ENCODE measurements at regions not wholly inside any gene's neighbourhood (a gene's known extent, or its start where the extent isn't known, plus 50 kb on each side); places are given as distances from the start of the nearest gene placed in this dataset.

DNA sequence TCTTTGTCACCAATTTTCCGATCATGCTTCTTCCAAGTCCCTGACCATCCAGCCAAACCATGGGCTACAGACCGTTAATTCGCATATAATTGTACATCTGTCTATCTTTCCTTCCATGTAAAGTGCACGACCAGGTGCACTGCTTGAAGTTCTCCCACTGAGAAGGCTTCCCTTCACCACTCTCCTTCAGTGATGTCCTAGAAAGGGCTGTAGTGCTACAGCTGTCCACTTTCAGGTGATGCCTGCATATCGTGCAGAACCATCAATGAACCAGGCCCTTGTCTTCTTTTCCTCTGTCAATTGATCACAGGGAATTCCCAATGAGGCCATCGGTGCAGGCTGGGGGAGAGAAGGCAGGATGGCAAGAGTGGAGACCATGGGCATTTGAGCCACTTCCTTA lies 148.9 kb downstream of the TMEM182 start:
- H3K4me3 ChIP-seq, result no peak overlapping the region
- no peak overlapping the region for H3K27ac ChIP-seq
- DNase-seq (ENCODE audit: extremely low spot score in 2 of 2), result peak in 1 of 2 donors; percentile 58
- no peaks in the 10 kb centered on the region for H3K9me3 ChIP-seq
- no peaks in the 10 kb centered on the region for H3K4me1 ChIP-seq
- intact Hi-C loops (cut with DNase I), result no loop called here
- no peaks in the 10 kb centered on the region for H3K36me3 ChIP-seq
- TF ChIP-seq, protein P1, sequence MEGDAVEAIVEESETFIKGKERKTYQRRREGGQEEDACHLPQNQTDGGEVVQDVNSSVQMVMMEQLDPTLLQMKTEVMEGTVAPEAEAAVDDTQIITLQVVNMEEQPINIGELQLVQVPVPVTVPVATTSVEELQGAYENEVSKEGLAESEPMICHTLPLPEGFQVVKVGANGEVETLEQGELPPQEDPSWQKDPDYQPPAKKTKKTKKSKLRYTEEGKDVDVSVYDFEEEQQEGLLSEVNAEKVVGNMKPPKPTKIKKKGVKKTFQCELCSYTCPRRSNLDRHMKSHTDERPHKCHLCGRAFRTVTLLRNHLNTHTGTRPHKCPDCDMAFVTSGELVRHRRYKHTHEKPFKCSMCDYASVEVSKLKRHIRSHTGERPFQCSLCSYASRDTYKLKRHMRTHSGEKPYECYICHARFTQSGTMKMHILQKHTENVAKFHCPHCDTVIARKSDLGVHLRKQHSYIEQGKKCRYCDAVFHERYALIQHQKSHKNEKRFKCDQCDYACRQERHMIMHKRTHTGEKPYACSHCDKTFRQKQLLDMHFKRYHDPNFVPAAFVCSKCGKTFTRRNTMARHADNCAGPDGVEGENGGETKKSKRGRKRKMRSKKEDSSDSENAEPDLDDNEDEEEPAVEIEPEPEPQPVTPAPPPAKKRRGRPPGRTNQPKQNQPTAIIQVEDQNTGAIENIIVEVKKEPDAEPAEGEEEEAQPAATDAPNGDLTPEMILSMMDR (IDR thresholded peaks at IDR 0.05), result no peak
- TF ChIP-seq POLR2AphosphoS5 (IDR thresholded peaks at IDR 0.05; ENCODE audit: insufficient read depth in 1 of 2, low read depth in 1 of 2), result no peak
- TF ChIP-seq POLR2A (IDR thresholded peaks at IDR 0.05), result no peak
- H3K27me3 ChIP-seq, result no peaks in the 10 kb centered on the region

DNA sequence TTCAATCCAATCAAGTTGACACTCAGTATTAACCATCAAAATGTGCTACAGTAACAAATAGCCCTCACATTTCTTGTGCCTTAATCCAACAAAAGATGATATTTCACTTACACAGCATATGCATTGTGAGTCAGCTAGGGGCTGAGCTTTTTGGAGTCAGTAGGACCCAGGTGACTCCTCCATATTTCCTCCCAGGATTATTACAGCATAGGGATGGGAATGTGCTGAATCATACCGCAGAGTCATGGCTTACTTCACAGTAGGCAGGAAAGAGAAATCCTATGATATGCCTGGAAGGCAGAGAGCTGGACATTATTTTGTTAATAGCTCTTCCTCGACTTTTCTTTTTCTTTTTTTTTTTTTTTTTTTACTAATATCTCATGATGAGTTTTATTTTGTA lies 153.3 kb downstream of the TMEM182 start:
- intact Hi-C loops (cut with DNase I), result no loop called here
- H3K4me1 ChIP-seq, result no peaks in the 10 kb centered on the region
- no peak overlapping the region for H3K4me3 ChIP-seq
- H3K27ac ChIP-seq, result no peak overlapping the region
- H3K27me3 ChIP-seq, result no peaks in the 10 kb centered on the region
- no peaks in the 10 kb centered on the region for H3K9me3 ChIP-seq
- TF ChIP-seq POLR2AphosphoS5 (IDR thresholded peaks at IDR 0.05; ENCODE audit: insufficient read depth in 1 of 2, low read depth in 1 of 2) (no peak), POLR2A (IDR thresholded peaks at IDR 0.05) (no peak)
- TF ChIP-seq, protein P1 (IDR thresholded peaks at IDR 0.05), result no peak
- no peaks in the 10 kb centered on the region for H3K36me3 ChIP-seq
- no peak for DNase-seq (ENCODE audit: extremely low spot score in 2 of 2)

DNA sequence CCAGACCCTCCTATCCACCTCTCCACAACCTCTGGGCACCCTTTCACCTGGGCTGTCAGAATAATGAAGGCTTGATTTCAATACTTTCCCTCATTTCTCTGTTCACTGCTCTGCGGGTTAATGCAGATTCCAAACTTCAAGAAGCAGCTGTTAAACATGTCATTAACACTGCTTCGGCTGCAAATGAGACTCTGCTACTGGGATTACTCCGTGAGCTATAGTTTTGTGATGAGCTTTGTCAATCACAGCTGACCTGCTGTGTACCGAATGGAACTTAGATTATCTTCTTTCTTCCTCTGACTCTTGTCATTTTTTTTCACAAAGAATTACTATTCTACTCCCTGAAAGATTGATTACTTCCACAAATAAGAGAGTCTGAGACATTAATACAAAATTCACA lies 160.5 kb downstream of the TMEM182 start:
- H3K4me3 ChIP-seq, result no peak overlapping the region
- no peaks in the 10 kb centered on the region for H3K27me3 ChIP-seq
- H3K9me3 ChIP-seq, result no peaks in the 10 kb centered on the region
- no peak for TF ChIP-seq POLR2AphosphoS5 (IDR thresholded peaks at IDR 0.05; ENCODE audit: insufficient read depth in 1 of 2, low read depth in 1 of 2)
- intact Hi-C loops (cut with DNase I), result no loop called here
- H3K36me3 ChIP-seq, result no peaks in the 10 kb centered on the region
- no peak overlapping the region for H3K27ac ChIP-seq
- H3K4me1 ChIP-seq, result no peaks in the 10 kb centered on the region
- DNase-seq (ENCODE audit: extremely low spot score in 2 of 2), result peak in 1 of 2 donors; percentile 49

DNA sequence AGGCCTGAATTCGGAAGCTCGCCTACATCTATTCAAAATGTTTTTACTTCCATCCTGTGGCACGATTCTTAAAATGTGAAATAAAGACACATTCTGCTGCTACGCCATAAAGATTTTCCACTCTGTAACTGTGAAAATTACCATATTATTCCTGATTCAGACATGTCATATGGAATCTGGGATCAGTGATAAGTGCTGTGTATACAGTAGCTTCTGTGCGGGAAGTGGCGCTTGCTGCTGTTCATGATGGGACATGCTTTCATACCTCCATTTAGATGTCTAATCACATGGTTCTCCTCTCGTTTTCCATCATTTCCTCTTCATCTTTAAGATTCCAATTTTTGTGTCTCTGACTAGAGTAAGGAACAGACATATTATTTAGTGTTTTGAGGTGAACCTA lies 163.2 kb downstream of the TMEM182 start:
- H3K27ac ChIP-seq, result no peak overlapping the region
- H3K4me1 ChIP-seq, result no peaks in the 10 kb centered on the region
- no peaks in the 10 kb centered on the region for H3K36me3 ChIP-seq
- TF ChIP-seq, protein P1 (IDR thresholded peaks at IDR 0.05), result no peak
- no peak for TF ChIP-seq POLR2AphosphoS5 (IDR thresholded peaks at IDR 0.05; ENCODE audit: insufficient read depth in 1 of 2, low read depth in 1 of 2)
- TF ChIP-seq POLR2A (IDR thresholded peaks at IDR 0.05), result no peak
- H3K27me3 ChIP-seq, result no peaks in the 10 kb centered on the region
- H3K9me3 ChIP-seq, result no peaks in the 10 kb centered on the region
- intact Hi-C loops (cut with DNase I), result no loop called here
- no peak overlapping the region for H3K4me3 ChIP-seq
- no peak for DNase-seq (ENCODE audit: extremely low spot score in 2 of 2)

DNA sequence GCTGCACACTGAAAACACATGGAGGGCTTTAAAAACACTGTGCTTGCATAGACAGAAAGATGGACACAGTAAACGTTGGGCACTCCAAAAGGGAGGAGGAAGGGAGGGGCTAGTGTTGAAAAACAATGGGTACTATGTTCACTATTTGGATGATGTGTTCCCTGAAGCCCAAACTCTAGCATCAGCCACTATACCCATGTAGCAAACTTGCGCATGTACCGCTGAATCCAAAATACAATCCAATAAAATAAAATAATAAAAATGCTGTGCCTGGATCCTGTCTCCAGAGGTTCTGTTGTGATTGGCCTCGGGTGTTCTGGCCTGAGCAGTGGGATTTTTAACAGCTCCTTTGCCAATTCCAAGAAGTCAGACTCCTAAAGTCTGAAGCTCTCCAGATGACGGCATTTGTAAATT lies 166.0 kb downstream of the TMEM182 start:
- TF ChIP-seq POLR2AphosphoS5 (IDR thresholded peaks at IDR 0.05; ENCODE audit: insufficient read depth in 1 of 2, low read depth in 1 of 2) (no peak), POLR2A (IDR thresholded peaks at IDR 0.05) (no peak)
- TF ChIP-seq, protein P1 (IDR thresholded peaks at IDR 0.05), result no peak
- DNase-seq (ENCODE audit: extremely low spot score in 2 of 2), result no peak
- Histone ChIP-seq H3K4me3 (no peak overlapping the region), H3K4me1 (no peaks in the 10 kb centered on the region), H3K36me3 (no peaks in the 10 kb centered on the region), H3K27ac (no peak overlapping the region), H3K9me3 (no peaks in the 10 kb centered on the region), H3K27me3 (no peaks in the 10 kb centered on the region)
- intact Hi-C loops (cut with DNase I), result no loop called here

DNA sequence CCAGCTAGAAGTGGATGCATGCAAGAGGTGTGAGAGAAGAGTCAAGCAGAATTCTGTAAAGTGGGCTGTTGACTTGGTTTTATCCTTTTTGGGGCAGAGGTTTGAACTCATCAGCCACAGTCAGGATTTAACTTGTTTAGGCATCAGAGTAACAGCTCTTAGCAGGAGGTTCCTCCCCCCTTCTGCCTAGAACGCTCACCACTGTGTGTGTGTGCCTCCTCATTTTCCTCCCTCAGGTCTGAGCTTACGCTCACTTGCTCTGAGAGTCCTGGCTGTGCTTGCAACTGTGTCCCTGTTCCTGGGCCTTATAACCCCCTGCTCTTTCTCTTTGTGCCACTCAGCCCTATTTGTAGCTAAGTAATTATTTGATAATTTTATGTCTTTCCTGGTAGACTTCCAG lies 167.9 kb downstream of the TMEM182 start:
- TF ChIP-seq POLR2A (IDR thresholded peaks at IDR 0.05) (no peak), POLR2AphosphoS5 (IDR thresholded peaks at IDR 0.05; ENCODE audit: insufficient read depth in 1 of 2, low read depth in 1 of 2) (no peak)
- TF ChIP-seq, protein P1 (IDR thresholded peaks at IDR 0.05), result no peak
- H3K4me3 ChIP-seq, result no peak overlapping the region
- H3K27ac ChIP-seq, result no peak overlapping the region
- H3K4me1 ChIP-seq, result no peaks in the 10 kb centered on the region
- no peaks in the 10 kb centered on the region for H3K9me3 ChIP-seq
- H3K27me3 ChIP-seq, result no peaks in the 10 kb centered on the region
- no peak for DNase-seq (ENCODE audit: extremely low spot score in 2 of 2)
- intact Hi-C loops (cut with DNase I), result no loop called here
- no peaks in the 10 kb centered on the region for H3K36me3 ChIP-seq
